ENCODE measurements at regions not wholly inside any gene's neighbourhood (a gene's known extent, or its start where the extent isn't known, plus 50 kb on each side); places are given as distances from the start of the nearest gene placed in this dataset.
"Not testable (repeated sequence)": the region's sequence is repeated elsewhere in the genome, so short reads cannot be mapped to it uniquely, and the experiment has no call there.

- no peak for DNase-seq (ENCODE audit: low spot score)
Measured at GRCh38 chr5:40453689-40454088, 226.0 kb upstream of the PTGER4 start.

GRCh38 chr5:40452874-40453624, 226.7 kb upstream of the PTGER4 start:
- no peak for DNase-seq (ENCODE audit: low spot score)

DNA sequence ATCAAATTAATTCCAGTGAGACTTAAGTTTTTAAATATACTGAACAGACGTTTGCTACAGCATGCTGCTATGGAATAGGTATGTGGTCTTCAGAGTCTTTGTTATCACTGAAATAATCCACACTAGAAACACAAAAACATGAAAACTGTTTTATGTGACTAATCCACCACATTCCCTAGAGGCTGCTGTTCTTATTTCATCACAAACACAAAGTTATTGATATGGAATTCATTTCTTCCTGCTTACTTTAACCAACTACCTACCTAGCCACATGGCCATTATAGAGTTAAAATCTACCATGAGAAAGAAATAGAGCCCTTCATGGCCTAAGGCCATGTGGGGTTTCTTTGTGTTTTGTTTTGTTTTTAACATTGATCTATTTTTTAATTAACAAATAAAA, 232.3 kb upstream of the PTGER4 start:
- DNase-seq (ENCODE audit: low spot score): no peak

DNA sequence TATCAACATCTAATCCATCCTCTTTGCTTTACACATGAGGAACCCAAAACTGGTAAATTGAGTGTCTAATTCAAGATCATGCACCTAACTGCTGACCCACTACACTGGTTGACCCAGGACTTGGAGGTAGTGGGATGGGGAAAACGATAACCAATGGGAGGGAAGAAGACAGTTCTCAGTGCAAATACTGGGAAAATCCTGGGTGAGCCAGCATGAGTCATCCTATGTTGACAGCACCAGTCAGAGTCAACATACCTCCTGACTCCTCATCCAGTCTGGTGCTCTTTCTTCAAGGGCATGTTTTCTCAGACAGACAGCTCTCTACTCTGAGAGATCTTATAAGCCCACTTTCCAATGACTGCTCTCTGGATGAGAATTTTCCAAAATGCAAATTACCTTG, 232.8 kb upstream of the PTGER4 start:
- DNase-seq (ENCODE audit: low spot score): peak; percentile 52

DNA sequence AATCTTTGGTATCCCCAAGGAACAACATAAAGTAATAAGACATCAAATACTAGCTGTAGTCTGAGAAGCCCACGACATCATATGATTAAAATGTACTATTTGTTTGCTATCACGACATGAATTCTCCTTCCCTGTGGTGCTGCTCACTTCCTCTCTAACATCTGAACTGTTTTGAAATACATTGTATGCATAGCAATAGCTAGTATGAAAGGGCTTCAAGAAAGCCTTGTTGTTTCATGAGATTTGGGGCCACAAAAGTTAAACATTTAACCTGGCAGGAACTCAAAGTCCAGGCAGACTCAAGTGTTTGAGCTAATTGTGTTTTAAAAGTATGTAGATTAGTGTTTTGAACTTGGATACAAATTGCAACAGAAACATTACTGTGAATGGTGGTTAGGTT, 237.4 kb upstream of the PTGER4 start:
- DNase-seq (ENCODE audit: low spot score): no peak

DNA sequence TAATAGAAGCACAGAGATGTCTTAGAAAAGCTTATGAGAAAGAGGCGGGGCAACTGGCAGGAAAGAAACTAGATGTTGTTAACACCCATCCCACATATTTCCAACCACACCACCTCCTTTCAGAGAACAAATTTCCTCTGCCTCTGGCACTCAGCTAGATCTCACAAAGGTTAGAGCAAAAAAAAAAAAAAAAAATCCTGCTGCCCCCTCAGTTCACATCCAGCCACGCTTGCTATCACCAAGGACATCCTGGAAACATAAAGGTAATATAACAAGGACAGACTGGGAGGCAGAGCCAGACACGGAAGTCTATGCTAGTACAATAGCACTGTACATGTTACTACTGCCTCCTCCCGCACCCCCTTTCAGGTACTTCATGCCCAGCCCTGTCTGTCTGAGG, 238.0 kb upstream of the PTGER4 start:
- no peak for DNase-seq (ENCODE audit: low spot score)

GRCh38 chr5:40440746-40441145, 239.0 kb upstream of the PTGER4 start:
- no peak for DNase-seq (ENCODE audit: low spot score)

DNA sequence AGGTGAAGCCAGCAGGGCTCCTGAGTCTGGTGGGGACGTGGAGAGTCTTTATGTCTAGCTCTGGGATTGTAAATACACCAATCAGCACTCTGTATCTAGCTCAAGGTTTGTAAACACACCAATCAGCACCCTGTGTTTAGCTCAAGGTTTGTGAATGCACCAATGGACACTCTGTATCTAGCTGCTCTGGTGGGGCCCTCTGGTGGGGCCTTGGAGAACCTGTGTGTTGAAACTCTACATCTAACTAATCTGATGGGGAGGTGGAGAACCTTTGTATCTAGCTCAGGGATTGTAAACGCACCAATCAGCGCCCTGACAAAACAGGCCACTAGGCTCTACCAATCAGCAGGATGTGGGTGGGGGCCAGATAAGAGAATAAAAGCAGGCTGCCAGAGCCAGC, 240.6 kb upstream of the PTGER4 start:
- not testable (repeated sequence) for DNase-seq (ENCODE audit: low spot score)

- DNase-seq (ENCODE audit: low spot score): not testable (repeated sequence)
Measured at GRCh38 chr5:40438646-40439045, 241.1 kb upstream of the PTGER4 start.

- DNase-seq (ENCODE audit: low spot score): peak; percentile 60
Measured at GRCh38 chr5:40437452-40437861, 242.3 kb upstream of the PTGER4 start.

GRCh38 chr5:40436535-40437237, 243.0 kb upstream of the PTGER4 start:
- DNase-seq (ENCODE audit: low spot score): no peak

DNA sequence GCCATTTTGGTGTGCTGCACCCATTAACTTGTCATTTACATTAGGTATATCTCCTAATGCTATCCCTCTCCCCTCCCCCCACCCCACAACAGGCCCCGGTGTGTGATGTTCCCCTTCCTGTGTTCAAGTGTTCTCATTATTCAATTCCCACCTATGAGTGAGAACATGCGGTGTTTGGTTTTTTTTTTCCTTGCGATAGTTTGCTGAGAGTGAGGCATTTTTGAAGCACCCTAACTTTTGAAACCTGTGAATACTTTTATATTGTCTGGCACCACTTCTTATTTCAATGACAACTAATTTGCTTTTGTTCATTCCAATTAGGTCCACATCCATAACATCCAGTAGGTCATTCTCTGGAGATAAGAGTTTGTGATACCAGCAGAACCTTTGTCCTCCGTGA, 244.0 kb upstream of the PTGER4 start:
- DNase-seq (ENCODE audit: low spot score): not testable (repeated sequence)

DNA sequence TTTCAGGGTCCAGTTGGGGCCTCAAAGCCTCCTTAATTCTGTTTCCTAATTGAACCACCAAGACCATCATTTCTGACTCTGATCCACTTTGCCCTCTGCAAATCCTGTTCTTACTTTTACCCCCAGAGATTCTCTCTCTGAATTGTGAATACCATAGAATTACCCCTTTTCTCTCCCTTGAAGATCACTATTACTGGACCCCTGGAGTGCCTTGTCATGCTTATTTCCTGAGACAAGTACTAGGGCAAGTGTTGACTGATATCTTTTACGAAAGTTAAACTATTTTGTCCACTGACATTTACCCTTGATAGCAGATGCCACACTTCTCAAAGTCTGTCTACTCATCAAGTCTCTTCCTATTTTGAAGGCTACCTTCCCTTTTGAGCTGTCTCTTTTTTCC, 246.9 kb upstream of the PTGER4 start:
- DNase-seq (ENCODE audit: low spot score): no peak

DNA sequence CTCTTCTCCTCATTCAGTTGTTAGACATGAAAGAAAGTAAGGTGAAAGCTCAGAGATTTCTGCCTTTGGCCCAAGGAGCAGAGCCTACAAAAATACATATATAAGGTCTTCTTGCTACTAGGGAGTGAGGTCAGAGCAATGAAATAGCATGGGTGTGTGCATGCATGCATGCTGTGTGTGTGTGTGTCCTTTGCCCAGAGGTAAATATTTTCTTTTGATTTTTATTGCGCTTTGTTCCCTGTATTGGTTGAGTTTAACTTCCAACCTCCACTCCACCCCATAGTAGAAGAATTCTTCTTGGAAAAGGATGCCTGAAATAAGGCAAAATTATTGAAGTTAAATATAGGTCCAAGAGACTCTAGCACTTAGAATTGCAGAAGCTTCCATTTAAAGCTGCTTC, 248.0 kb upstream of the PTGER4 start:
- DNase-seq (ENCODE audit: low spot score): no peak

DNA sequence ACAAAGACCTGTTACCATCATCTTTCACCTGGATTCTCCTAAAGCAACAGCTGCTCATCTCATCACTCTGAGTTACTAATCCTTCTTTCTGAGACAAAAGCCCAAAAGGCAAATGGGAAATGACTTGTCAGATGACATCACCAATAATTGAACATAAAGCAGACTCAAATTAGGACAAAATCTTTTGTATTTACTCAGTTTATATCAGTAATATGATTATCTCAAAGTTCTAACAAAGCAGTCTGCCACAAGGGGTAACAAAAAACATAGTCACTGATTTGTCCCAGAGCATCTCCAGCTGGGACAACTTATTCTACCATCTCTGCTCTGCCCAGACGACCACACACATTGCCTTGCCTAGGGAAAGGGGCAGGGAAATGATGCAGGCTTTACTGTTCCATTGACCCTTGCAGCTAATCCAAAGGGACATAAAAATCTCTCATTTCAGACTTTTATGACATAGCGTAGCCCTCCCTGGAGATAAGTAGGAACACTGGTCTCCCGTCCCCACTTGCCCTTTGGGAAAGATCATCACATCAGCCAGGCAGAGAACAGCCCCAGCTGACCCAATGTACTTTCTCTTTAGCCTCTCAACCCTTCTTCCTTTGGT, 249.5 kb upstream of the PTGER4 start:
- no peak for DNase-seq (ENCODE audit: low spot score)

- DNase-seq (ENCODE audit: low spot score): no peak
Measured at GRCh38 chr5:40429258-40430100, 250.2 kb upstream of the PTGER4 start.

- no peak for DNase-seq (ENCODE audit: low spot score)
Measured at GRCh38 chr5:40428815-40429214, 250.9 kb upstream of the PTGER4 start.

GRCh38 chr5:40428126-40428525, 251.6 kb upstream of the PTGER4 start:
- peak; percentile 69 for DNase-seq (ENCODE audit: low spot score)

DNA sequence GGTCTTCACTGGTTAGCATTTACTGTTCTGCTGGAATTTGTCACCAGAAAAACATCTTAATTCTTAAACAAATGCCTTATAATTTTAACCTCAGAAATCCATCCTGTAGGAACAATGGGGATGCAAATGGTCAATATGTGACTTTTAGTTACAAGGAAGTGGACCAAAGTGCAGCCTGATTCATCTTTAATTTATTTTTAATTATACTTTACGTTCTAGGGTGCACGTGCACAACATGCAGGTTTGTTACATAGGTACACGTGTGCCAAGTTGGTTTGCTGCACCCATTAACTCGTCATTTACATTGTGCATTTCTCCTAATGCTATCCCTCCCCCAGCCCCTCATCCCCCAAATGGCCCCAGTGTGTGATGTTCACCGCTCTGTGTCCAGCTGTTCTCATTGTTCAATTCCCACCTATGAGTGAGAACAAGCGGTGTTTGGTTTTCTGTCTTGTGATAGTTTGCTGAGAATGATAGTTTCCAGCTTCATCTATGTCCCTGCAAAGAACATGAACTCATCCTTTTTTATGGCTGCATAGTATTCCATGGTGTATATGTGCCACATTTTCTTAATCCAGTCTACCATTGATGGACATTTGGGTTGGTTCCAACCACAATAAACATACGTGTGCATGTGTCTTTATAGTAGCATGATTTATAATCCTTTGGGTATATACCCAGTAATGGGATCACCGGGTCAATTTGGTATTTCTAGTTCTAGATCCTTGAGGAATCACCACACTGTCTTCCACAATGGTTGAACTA, 262.5 kb upstream of the PTGER4 start:
- DNase-seq (ENCODE audit: low spot score): not testable (repeated sequence)

DNA sequence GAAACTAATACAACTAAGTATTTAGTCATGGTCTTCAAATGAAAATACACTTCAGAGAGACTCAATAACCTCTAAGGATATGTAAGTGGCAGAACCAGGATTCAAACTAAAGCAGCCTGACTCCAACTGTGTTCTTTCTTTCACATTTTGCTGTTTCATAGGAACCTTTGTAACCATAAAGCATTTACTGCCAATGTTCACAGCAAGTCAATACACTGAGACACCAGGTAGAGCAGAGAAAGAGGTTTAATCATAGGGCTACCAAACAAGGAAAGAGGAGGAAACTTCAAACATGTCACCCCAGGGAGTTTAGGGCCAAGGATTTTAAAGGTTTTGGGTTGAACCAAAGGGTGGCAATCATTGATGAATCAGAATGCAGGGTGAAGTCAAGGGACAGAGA, 263.1 kb upstream of the PTGER4 start:
- no peak for DNase-seq (ENCODE audit: low spot score)

DNA sequence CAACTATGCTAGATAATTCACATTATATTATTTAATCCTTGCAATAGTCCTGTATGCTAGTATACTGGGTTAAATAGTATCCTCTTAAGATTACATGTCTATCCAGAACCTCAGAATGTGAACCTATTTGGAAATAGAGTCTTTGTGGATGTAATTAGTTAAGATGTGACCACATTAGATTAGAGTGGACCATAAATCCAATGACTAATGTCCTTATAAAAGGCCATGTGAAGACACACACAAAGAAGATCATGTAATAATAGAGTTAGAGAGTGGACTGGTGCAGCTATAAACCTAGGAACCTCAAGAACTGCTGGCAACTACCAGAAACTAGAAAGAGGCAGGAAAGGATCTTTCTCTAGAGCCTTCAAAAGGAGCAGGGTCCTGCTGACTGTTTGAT, 263.6 kb upstream of the PTGER4 start:
- DNase-seq (ENCODE audit: low spot score): no peak

GRCh38 chr5:40414922-40415321, 264.8 kb upstream of the PTGER4 start:
- no peak for DNase-seq (ENCODE audit: low spot score)

All from AG08395 (cell line).